HG03097 (cell line): ENCODE measurements at regions not wholly inside any gene's neighbourhood (a gene's known extent, or its start where the extent isn't known, plus 50 kb on each side); places are given as distances from the start of the nearest gene placed in this dataset.
A peak's percentile ranks its signal among the peaks of the same experiment; 100 is the strongest.
"Not testable (repeated sequence)": the region's sequence is repeated elsewhere in the genome, so short reads cannot be mapped to it uniquely, and the experiment has no call there.

Source experiments
- ATAC-seq: cut with Tn5 transposase; IDR thresholded peaks from one replicate; pipeline ENCODE4 v1.9.1; 2021; ENCODE audit not compliant: unreplicated experiment, low FRiP score

DNA sequence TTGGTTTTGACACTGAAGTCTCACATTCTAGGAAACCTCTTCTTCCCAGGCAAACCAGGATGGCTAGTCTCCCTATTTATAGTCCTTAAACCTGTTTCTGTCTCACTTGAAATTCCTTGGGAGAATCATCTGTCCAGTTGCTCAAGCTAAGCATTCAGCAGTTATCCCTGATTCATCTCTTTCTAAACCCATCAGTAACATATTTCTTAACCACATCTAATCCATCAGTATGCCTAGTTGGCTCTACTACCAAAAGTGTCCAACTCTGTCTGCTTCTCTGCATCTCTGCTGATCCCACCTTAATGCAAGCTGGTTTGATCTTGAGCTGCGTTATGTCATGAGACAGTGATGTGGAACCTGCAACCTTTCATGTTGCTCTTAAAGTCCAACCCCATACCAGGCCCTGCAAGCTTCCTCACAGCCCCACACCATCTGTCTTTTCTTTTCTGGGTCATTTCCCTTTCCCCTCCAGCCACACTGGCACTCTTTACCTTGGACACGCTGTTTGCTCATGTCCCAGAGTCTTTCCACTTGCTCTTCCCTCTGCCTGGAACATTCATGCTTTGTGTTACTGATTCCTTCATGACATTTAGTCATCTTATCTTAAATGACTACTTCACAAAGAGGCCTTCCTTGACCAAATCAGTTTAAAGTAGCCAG lies 380.8 kb upstream of the RGS6 start:
- no peak for ATAC-seq

DNA sequence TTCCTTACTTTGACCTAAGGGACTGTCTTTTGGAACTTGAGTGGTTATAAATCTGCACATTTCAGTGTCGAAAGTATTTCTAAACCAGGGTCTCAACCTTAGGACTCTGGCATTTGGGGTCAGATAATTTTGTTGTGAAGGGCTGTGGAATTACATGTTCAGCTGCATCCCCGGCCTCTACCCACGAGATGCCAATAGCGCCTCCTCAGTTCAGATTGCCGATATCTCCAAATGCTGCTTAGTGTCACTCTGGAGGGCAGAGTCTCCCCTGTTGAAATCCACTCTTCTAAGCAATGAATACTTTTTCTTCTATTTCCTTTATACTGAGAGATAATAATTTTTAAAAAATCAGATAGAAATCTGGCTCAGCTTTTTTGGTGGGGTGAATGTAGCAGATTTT lies 379.4 kb upstream of the RGS6 start:
- ATAC-seq = no peak

DNA sequence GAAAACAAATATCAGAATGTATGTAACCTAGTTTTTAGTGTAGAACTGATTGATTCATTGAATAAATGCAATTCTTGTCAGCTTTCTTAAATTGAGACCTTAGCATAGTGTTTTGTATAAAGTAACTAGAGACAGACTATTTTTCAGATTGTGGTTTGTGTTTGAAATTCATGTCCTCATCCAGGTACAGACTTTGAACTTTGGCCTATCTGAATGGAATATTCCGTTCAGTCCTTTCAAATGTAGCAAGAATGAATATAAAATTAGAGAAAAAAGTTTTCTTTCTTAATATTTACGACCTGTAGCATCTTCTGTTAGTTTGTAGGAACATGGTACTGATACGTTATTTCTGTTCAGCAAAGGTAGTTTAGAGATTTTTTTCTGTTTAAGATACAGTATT lies 378.4 kb upstream of the RGS6 start:
- ATAC-seq = no peak

DNA sequence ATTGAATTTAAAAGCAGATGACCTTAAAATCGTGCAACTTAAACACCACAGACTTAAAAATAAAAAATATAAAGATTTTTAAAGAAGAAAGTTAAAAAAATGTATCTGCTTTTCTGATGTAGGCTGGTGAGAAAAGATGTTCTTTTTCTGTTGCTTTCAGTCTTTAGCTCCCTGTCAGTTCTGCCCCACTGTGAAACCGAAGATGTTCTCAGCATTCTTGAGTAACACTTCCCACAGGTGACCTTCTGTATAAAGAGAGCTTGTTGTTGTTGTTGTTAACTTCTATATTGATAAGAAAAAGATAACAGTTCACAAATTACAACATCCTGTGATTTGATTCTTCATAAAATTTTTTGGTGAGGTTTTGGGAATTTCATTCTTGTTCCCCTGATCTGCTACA lies 377.9 kb upstream of the RGS6 start:
- peak; percentile 32 for ATAC-seq

DNA sequence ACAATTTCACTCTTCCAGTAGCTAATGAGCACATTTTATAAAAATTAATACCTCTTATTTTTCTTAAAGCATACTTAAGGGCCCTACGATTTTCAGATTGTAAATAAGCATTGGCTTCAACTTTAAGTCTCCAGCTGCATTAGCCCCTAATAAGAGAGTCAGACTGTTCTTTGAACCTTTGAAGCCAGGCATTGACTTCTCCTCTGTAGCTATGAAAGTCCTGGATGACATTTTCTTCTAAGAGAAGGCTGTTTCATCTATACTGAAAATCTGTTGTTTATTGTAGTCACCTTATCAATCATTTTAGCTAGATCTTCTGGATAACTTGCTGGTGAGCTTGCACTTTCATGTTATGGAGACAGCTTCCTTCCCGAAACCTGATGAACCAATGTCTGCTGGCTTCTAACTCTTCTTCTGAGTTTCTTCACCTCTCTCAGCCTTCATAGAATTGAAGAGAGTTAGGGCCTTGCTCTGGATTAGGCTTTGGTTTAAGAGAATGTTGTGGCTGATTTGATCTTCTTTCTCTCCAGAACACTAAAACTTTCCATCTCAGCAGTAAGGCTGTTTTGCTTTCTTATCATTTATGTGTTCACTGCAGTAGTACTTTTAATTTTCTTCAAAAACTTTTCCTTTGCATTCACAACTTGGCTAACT lies 377.1 kb upstream of the RGS6 start:
- peak; percentile 21 for ATAC-seq

DNA sequence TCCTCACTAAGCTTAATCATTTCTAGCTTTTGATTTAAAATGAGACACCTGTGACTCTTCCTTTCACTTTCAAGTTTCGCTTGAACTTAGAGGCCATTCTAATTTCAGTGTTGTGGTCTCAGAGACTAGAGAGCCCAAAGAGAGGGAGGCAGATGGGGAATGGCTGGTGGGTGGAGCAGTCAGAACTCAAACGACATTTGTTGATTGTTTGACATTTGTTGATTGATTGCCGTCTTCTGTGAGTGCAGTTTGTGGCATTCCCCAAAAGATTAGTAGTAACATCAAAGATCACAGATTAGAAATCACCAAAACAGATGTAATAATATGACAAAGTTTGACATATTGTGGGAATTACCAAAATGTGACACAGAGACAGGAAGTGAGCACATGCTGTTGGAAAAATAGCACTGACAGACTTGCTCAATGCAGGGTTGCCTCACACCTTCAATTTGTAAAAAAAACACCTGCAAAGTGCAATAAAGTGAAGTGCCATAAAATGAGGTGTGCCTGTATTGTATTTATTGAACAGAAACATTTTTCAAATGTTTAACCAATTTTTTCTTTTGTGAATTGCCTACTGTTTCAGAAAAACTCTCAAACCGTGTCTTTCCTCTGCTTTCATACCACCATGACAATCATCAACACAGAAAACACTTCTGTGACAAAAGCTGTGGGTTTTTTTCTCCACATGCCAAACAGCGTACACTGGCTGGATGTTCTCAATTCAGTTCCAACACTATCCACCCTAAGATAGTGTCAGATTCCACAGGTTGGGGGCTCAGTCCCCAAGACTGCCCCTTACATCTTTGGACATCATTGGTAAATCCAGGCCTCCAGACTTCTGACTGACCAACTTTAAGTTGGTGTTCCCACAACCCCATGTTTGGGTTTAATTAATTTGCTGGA lies 376.3 kb upstream of the RGS6 start:
- ATAC-seq = peak; percentile 69

DNA sequence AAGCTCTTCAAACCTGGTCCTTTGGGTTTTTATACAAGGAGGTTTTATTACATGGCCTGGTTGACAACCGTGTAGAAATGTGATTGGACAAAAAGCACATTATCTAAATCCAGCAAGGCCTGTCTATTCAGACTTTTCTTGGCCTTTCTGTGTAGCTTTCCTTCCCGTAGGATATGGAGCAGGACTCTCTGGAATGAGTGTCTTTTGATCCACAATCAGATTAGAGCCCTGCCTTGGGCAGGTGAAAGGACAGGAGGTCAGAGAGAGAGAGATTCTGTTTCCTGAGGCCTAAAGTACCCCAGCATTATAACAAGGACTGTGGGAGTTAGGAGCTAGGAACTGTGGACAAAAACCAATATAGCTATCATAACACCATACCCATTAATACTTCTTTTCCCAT lies 375.5 kb upstream of the RGS6 start:
- no peak for ATAC-seq

DNA sequence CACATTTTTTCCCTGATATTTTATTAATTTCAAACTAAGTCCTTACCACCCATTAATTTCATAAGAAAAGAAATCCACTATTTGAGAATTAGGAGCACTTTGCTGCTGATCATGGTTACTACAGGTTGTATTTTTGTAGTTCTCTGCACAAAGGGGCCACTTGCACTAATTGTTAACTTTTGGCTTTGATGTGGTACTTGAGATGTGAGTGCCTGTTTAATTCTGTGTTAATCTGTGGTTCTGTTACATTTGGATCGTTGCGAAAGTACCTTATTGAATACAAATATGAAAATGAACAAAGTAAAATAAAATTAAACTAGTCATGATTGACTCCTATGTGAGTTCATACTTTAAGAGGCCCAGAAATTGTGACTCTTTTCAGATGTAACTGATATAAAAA lies 374.9 kb upstream of the RGS6 start:
- no peak for ATAC-seq

DNA sequence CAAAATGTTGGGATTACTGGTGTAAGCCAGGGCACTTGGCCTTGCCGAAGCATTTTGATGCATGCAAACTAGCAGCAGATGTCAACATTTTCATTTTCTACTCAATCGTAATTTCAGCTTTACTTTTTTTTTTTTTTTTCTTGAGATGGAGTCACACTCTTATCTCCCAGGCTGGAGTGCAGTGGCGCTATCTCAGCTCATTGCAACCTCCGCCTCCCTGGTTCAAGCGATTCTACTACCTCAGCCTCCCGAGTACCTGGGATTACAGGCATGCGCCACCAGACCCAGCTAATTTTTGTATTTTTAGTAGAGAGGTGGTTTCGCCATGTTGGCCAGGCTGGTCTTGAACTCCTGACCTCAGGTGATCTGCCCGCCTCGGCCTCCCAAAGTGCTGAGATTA lies 373.3 kb upstream of the RGS6 start:
- not testable (repeated sequence) for ATAC-seq

DNA sequence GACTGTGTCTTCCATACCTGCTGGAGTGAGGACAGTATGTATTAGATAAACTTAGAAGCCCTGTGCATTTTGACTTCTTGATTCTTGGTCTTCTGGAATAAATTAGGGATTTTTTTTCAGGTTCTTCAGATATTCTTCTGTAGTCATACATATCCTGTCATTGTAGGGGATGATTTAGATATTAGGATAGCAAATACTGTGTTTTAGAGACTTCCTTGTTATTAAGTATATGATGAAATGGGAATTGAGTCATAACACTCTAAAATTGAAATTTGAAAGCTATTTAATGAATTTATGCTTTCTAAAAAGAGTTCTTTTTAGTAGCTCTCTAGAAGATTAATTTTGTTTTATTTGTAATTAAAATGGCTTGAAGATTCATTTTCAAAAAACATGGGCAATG lies 371.5 kb upstream of the RGS6 start:
- ATAC-seq = no peak

DNA sequence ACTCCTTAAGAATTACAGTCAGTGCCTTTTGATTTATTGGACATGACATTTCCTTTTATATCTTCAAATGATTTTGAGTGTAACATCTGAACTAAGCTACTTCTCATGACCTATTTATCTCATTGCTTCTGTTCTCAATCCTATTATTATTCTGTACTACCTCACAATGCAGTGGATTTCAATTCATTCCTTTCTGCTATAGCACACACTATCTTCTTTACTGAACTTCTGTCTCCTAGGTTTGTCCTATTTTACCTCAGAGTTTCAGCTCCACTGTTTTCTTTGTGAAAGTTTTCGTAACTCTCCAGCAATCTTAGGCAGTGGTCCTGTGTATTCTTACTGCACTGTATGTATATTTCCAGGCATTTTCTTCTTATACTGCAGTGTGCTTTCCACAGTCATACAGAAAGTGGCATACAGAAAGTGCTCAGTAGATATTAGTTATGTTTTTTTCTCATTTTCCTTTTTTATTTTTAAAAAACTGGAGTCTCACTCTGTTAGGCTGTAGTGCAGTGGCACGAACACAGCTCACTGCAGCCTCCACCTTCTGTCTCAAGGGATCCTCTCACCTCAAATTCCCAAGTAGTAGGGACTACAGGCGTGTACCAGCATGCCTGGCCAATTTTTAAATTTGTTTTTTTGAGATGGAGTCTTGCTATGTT lies 368.6 kb upstream of the RGS6 start:
- ATAC-seq = peak; percentile 51

DNA sequence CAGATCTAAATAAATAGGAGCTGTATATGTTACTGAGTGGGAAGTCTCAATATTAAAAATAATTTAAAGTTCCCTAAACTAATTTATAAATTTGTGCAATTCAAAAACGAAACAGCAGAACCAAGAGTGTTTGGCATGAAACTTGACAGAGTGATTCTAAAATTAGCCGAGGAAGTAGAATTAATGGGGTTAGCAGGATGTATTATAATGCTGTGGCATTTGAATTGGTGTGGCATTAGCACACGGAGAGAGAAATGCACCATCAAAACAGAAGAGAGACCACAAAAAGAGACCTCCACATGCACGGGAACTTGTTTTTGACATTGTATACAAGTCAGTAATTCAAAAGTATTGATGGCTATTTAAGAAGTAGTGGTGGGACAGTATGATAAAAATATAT lies 366.0 kb upstream of the RGS6 start:
- peak; percentile 48 for ATAC-seq

DNA sequence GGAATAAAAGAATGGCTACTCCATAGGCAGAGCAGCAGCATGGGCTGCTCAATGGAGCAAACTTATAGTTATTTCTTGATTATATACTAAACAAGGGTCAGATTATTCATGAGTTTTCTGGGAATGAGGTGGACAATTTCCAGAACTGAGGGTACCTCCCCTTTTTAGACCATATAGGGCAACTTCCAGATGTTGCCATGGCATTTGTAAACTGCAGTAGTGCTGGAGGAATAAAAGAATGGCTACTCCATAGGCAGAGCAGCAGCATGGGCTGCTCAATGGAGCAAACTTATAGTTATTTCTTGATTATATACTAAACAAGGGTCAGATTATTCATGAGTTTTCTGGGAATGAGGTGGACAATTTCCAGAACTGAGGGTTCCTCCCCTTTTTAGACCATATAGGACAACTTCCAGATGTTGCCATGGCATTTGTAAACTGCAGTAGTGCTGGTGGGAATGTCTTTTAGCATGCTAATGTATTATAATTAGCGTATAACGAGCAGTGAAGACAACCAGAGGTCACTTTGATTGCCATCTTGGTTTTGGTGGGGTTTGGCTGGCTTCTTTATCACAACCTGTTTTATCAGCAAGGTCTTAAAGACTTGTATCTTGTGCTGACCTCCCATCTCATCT lies 364.6 kb upstream of the RGS6 start:
- not testable (repeated sequence) for ATAC-seq

DNA sequence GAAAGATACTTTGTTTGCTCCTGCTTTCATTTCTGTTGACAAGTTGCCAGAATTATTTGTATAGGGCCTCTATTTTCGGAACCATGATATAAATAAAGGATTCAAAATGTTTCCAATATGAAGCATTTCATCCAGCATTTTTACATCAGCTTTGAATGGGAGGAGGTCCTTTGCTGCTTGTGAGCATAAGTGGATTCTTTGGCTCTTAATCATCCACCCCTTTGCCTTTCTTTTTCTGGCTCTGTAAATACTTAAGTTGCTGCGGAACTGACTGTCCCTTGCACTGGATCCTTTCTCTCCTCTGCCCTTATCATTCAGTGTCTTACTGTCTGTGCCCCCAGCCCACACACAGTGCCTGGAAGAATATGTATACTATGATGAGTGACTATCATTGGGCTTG lies 357.3 kb upstream of the RGS6 start:
- ATAC-seq = no peak

DNA sequence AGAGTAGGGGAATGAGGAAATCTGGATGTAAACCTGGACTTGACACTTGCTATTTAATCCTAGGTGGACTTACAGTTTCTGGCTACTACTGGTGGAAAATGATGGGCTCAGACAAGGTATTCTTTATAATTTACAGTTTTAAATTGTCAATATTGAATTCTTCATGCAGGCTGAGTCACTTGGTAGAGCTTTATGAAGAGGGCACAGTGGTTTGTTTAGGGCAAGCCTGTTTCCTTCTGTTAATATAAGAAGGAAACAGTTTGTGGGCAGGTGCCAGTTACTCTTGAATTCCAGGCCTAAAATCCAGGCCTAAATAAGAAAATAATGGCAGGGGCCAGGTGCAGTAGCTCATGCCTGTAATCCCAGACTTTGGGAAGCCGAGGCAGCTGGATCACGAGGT lies 355.8 kb upstream of the RGS6 start:
- no peak for ATAC-seq

DNA sequence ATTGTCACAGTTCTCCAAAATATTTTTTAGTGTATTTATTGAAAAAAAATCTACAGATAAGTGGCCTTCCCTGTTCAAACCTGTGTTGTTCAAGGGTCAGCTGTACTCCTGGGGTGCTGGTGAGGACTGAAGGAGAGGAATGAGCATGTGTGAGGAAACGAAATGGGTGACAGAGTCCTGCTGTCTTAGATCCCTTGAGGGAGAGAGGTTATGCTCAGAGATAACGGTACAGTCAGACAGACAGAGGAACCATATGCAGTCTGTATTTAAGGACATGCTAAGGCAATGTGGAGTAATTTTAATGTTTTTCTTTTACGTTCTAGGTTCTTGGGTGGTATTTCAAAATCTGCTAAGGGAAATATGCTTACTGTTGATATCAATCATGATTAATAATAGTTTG lies 352.9 kb upstream of the RGS6 start:
- no peak for ATAC-seq

DNA sequence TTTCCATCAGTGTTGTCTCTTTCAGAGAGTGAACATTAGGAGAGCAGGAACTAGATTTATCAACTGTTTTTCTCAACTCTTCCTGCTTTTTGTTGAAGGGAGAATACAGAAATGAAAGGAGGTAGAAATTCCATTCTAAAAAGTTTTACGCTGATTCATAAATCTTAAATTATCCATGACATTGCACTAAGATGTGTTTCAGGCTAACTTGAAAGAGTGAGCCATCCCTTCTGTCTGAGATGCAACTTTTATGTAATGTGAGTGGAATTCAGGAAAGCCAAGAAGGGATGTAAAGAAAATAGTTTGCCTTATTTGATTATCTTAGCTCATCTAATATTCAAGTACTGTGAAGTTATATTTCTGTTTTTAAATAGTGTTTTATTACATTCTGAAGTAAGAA lies 349.5 kb upstream of the RGS6 start:
- ATAC-seq = no peak

DNA sequence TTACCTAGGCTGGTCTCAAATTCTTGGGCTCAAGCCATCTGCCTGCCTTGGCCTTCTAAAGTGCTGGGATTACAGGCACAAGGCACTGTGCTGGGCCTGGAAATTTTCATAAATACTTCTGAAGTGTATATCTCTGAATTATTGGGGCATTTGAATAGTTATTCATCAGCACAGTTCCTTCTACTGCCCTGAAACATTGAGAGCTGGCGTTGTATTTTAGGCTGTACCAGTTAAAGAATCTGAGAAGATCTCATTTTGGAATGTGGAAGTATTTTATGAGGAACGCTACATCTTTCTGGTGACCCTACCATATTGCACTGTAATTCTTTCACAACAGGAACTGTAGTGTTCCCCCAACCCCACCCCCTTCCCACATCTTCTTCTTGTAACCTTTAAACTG lies 349.0 kb upstream of the RGS6 start:
- ATAC-seq = no peak

DNA sequence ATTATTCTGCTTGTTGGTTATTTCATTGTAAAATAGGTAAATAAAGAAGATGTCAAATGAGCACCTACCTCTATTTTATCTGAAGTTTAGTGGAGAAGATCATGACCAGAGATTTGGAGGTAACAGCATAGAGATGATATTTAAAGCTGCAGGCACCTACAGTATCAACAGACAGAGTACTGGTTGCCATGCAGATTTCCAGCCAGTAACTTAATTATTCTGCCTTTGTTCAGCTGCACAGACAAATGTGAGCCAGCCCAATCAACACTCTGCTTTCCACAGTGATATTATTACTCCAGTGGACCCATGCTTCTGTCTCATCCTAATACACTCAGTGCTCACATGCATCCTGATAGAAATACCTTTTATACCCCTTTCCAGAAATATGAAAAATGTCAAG lies 348.5 kb upstream of the RGS6 start:
- no peak for ATAC-seq

DNA sequence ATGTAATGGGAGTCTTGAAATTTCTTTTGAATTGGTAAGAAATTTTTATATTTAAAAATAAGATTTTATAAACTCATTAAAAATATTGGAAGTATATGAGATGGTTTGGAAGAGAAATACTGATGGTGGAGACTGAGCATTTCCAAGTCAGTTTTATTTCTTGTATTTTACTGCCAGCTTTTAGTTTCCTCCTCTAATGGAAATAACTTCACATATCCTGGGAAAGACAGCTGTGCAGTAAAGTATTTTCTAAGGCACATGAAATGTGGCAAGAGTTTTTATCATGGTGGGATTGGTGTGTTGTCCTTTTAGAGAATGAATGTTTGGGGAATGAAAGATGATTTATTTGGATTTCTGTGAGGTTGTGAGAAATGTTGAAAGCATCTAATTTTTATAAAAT lies 346.9 kb upstream of the RGS6 start:
- ATAC-seq = no peak
